HUDEP-2 (cell line): ENCODE measurements at regions not wholly inside any gene's neighbourhood (a gene's known extent, or its start where the extent isn't known, plus 50 kb on each side); places are given as distances from the start of the nearest gene placed in this dataset.
A peak's percentile ranks its signal among the peaks of the same experiment; 100 is the strongest.
"Not testable (repeated sequence)": the region's sequence is repeated elsewhere in the genome, so short reads cannot be mapped to it uniquely, and the experiment has no call there.

Source experiments
- DNase-seq, 76 experiments: peaks; one replicate each; lab custom pipeline; 2025; ENCODE audit not compliant: unreplicated experiment in 76 of 76; lab: John Stamatoyannopoulos, UW

DNA sequence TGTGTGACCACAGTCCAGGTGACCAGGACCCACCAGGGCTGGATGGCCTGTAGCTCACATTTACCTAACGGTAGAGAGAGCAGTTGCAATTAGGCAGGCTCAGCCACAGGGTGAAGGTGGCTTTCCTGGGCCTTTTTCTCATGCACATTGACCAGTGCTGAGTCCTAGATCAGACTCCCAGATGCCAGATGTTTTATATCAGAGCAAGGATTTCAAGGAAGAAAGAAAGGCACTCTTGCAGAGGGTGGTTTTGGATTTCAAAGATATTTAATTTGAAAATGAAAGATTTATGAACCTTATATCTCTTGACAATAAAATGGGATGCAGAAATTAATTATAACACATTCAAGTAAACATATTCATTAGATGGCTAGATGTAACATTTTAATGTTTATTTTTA, 694.2 kb upstream of the GYPC start:
- no peak for DNase-seq

DNA sequence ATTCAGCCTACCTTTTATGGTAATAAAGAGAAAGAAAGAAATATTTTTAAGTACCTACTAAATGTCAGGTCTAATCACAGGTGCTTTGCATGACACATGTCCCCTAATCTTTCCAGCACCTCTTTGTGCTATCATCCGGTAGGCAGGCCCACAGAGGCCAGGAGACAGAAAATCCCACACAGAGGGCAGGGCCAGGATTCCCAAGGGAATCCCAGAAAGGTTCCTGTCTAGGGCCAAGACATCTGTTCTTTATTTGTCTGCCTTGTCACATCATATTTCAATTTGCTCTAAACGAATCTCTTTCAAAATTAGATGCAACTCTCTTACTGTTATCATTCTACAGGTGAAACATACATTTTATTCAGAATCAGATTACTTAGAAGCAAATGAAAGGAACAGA, 676.1 kb upstream of the GYPC start:
- no peak for DNase-seq

DNA sequence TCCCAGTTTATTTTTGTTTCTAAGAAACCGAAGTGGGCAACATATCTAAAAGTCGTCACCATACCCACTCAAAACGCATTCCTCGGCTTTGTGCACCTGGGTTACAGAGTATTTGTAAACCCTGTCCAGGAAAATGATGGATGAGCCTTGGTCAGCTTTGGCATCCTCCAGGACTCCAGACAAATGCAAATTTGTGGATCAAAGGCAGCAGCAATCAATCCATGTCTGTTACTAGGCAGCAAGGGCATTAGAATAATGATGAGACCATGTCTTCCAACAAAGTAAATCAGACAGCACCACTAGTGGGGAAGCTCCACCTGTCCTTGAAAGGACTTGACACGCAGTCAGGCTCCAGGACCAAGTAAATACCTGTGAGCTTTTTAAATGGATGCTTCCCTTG, 672.6 kb upstream of the GYPC start:
- no peak for DNase-seq

DNA sequence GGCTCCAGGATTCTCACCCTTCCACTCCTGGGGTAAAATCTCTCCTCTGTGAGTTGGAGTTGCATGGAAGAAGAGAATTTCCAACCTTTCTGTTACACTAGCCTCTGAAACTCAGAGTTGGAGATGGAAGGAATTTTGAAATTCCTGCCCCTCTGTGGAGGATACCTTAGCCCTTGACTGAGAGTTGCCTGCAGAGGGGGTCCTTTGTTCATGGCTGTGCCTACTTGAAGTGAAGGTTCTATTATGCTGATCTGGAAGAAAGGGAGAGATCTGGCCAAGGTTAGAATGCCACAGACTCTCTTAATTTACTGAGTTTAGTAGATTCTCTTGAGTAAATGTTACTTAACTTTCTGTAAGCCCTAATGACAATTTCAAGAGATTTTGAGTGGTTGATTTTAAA, 626.6 kb upstream of the GYPC start:
- no peak for DNase-seq

DNA sequence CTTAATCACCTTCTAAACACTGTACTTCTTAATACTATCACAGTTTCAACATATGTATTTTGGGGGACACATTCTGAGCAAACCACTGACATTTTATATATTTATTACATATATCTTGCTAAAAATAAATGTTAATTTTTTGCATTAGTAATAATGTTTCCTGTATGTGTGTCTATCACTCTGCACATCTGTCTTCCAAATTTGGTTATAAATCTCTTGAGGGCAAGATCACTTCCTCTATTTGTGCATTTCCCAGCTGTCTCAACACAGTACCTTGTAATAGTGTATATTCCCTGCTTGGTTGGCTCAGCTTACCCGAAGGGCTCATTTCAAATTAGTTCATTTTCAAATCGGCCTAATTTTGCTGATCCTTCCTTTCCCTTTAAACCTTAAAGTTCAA, 617.1 kb upstream of the GYPC start:
- no peak for DNase-seq

DNA sequence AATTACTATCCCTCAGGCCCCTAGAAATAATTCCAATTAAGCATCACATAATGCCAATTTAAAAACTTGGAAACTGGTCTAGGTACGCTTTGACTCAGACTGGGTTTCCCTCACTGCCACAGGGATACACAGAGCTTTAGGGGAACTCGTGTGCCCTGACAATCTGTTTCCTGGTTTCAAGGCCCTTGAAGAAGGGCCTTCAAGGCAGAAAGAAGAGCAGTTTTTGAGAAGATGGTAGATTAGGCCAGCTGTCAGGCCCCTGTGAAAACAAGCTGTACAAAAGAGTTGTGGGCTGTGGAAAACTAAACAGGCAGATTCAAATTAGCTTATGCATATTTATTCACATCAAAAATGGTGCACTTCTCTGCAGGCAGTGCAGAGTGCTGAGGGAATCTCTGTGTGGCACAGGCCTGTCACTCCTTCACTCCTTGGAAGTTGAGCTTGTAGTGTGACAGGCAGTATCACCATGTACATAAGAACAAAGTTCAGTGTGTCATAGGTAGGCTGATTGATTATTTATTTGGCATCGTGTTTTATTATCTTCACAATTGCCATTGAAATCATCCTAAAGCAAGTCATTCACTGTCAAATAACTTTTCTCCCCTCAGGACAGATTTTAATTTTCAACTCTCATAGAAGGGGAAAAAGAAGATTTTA, 614.4 kb upstream of the GYPC start:
- no peak for DNase-seq

DNA sequence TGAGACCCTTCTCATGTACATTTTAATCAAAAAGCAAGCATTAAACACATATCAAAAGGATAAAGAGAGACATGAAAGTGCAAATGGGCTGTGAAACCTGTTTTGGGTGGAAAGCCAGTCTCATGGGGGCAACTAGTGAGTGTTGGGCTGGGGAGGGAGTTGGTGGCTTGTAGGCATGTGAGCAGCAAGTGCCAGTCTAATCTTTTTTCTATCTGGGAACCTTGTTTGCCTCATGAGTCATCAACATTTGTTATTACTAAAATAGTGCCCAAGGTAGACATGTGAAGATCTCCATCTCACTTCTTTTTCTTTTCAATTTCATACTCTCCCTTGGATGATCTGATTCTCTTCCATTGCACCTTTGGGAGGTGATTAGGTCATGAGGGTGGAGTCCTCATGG, 613.9 kb upstream of the GYPC start:
- no peak for DNase-seq

DNA sequence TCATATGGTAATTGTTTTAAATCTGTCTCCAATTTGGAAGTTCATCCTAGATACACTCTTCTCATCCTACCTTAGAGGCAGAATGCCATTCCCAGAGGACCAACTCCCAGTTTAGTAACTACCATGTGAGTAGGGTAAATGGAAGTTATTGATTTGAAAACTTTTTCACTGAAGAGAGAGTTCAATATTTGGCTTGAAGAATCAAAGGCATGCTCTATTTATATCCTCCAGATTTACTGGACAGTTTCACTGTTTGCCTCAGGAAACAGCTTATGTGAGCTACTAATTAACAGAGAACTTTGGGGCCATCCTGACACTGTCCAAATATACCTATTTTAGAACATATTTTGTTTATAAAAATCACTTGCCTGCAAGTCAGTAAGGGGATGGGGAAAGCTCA, 607.2 kb upstream of the GYPC start:
- no peak for DNase-seq

DNA sequence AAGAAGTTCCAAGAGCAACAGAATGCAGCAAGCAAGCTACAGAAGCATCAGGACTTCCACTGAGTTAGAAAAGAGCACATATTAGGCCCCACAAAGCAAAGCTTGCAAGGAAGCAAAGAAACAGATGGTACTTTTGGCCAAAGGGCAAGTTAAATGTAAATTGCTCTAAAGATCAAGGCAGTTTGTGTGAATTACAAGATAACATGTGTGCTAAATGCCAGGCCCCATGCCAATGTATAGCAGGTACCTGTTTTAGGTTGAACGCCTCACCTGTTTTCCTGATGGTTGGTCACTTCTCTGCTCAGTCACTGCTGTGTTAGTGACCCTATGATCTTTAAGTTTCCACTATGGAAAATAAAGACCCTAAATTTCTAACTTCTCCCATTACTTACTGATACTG, 606.5 kb upstream of the GYPC start:
- no peak for DNase-seq

DNA sequence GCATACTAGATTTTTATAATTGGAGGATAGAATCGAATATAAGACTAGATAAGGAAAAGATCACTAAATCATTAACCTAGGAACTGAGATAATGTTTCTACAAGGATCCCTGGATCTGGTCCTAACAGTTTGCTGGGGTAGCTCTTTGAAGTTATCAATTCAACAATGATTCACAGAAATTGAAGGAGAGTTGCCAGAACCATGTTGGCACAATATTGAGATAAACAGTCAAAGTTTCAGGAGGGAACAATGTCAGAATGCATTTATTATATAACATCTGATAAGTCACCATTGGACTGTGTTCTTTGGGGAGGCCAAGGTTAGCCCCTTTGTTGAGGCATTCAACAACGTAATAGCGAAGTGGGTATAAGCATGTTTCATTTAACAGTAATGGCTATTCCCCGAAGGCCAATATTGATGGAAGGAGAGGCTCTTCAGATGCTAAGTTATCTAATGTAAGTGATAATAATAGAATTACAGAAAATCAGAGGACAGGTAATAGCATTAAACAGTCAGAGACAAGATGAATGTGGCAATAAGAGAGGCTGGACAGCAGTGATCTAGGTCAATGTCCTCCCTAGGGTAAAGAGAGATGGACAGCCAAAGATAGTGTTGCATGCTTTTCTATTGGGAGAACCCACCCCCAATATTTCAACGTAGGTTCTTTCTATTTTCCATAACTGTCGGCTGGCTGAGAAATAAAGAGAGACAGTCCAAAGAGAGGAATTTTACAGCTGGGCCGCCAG, 604.8 kb upstream of the GYPC start:
- no peak for DNase-seq

DNA sequence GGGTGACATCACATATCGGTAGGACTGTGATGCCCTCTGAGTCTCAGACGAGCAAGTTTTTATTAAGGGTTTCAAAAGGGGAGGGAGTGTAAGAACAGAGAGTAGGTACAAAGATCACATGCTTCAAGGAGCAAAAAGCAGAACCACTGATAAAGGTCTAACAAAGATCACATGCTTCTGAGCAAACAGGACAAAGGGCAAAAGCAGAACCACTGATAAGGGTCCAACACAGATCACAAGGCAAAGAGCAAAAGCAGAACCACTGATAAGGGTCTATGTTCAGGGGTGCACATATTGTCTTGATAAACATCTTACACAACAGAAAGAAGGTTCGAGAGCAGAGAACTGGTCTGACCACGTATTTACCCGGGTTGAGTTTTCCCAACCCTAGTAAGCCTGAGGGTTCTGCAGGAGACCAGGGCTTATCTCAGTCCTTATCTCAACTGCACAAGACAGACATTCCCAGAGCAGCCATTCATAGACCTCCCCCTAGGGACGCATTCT, 604.2 kb upstream of the GYPC start:
- DNase-seq: not testable (repeated sequence)

DNA sequence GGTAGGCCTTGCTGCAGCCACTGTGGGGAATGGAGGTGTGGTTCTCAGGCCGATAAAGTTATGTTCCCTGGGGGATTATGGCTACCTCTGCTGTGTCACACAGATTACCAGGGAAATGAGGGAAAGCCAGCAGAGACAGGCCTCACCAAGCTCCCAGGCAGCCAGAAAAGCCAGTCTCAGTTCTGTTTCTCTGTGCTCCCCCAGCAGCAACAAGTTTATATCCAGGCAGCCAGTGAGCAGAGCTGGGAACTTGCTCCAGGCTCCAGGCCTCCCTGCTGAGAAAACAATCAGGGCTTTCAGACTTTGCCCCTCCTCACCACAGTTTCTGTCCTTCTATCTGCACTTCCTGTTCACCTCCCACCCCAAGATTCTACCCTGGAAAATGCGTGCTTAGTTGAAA, 596.6 kb upstream of the GYPC start:
- no peak for DNase-seq

DNA sequence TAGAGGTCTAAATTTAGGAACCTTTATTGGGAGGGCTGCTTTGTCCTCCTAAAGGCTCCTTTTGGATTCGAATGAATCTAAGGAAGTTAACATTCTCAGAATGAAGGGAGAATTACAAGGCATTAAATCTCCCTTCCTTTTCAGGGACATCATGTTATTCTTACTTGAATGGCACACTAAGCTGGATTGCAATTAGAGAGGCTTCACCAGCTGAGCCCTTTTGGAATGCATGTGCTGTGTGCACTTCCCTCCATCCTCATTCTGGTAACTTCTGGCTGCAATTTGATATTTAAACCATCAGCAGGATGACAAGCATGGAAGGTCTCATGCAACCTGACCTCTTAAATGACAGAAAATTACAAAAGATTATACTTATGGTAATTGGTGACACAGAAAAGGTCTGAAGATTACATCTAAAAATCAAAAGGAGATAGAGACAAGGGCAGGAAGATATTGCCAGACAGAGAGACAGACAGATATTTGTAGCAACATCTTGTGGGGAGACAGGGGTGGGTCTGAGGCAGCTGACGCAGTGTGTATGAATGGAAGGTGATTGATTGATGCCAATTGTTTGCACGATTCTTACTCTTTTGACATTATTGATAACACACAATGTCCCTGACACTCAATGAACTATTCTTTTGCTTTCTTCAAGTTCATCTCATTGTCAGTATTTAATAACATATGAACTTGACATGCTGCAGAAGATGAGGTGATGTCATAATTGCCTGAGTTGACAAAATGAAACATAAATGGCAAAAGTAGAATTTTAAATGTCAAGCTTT, 570.8 kb upstream of the GYPC start:
- DNase-seq: no peak

DNA sequence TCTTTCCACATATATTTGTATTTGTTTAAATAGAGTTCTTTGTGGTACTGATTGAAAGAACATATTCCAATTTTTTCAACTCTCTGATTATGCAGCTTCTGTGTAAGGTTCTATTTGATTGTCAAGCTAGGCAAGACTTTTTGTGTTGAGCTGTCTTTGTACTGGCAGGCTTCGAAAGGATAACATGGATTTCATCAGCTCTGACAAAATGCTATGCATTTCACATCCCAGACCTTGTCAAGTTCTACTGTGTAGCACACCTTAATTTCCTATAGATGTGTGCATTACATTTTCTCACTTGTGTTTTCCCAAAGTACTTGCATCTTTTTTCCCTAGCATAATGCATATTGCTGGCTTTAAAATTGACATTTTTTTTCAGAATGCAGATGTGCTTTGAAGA, 555.0 kb upstream of the GYPC start:
- no peak for DNase-seq

DNA sequence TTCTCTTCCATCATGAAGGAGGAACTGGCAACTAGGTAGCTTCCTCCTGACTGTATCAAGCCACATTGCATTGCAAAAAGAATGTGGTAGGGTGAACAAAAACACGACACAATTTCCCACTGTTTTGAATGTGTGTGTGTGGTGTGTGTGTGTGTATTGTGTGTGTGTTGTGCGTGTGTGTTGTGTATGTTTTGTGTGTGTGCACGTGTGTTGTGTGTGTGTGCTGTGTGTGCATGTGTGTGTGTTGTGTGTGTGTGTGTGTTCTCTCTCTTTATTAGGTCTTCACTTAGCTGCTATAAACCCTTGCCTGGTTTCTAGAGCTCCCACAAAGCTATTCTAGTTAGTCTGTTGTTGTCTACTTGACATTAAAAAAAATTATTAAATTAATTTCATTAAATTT, 550.0 kb upstream of the GYPC start:
- no peak for DNase-seq

DNA sequence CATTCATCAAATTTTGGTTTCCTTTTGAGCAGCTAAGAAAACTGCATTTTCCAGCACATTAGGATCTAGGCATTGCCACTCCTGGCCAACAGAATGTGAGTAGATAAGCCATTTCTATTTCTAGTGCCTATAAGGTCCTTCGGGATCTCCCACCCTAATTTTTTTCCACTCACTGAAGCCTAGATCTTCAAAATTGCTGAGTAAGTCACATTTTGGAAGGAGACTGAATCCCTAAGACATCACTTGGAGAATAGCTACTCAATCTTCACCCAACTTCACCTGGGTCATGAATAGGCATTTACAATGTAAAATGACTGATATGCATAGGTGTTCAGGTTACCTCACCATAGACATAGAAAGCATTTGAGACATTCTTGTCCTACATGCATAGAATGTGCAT, 548.1 kb upstream of the GYPC start:
- no peak for DNase-seq

DNA sequence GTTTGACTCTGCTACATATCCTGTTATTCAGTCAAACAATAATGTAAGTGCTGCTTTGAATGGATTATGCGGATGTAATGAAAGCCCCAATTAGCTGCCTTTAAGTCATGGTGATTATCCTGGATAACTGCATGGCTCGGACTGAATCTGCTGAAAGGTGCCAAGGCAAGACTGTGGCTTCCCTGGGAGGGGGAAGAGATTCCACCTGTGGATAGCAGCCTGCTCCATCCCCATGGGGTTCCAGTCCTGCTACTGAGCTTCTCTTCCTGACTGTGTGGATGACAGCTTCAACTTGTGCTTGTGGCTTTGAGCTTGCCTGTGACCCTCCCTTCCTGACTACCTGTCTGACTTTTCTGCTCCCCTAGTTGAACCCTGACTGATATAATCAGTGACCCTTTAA, 540.0 kb upstream of the GYPC start:
- no peak for DNase-seq

DNA sequence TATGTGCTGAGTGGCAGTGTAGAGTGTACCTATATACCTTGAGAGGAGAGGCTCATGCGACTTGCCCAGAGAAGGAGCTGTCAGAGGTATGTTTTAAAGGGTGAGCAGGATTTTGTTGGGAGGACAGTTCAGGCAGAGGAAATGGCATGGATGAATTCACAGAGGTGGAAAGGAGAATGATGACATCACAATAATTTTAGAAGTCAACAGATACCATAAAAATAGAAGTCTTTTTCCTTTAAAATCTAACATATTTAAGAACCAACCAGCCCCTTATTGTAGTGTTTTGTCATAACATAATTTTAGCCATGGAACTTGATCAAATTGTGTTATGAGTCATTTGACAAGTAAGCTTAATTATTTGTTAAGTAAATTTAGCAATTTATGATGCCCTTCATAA, 538.1 kb upstream of the GYPC start:
- DNase-seq: no peak

DNA sequence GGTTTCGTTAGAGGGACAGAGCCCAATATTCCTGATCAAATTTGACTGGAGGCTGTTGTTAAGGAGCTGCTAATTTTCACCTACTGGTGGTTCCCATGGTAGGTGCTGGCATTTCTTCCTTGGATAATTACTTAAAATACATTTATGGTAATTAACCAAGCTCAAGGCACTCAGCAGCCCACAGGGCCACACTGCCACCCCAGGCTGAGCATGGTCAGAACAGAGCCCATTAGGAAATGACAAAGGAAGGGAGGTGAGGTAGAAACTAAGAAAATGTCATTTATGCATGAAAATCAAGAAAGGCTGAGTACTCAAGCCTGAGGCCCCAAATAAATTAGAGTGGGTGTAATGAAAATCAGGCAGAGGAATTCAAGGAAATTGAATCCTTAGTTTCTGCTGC, 510.2 kb upstream of the GYPC start:
- no peak for DNase-seq

DNA sequence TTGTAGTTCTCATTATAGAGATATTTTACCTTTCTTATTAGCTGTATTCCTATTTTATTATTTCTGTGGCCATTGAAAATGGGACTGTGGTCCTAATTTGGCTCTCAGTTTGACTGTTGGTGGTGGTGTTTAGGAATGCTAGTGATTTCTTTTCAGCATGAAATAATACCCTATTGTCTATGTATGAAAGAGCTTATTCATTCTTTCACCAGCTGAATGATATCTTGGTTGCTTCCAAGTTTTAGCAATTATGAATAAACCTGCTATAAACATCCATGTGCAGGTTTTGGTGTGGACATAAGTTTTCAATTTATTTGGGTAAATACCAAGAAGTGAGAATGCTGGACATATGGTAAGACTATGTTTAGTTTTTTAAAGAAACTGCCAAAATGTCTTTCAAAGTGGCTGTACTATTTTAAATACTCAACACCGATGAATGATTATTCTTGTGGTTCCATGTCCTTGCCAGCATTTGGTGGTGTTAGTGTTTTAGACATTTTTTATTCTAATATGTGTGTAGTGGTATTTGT, 501.6 kb upstream of the GYPC start:
- DNase-seq: no peak

DNA sequence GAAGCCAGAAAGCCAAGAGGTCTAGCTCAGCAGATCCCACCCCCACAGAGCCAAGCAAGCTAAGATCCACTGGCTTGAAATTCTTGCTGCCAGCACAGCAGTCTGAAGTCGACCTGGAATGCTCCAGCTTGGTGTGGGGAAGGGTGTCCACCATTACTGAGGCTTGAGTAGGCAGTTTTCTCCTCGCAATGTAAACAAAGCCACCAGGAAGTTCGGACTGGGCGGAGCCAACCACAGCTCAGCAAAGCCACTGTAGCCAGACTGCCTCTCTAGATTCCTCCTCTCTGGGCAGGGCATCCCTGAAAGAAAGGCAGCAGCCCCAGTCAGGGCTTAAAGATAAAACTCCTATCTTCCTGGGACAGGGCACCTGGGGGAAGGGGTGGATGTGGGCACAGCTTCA, 495.0 kb upstream of the GYPC start:
- DNase-seq: peak in 1 of 76 experiments; percentile 5
